ENCODE measurements at regions not wholly inside any gene's neighbourhood (a gene's known extent, or its start where the extent isn't known, plus 50 kb on each side); places are given as distances from the start of the nearest gene placed in this dataset.

- H3K4me1 ChIP-seq (ENCODE audit: control insufficient read depth, insufficient read depth, low read length) = peaks cover 3% of the 10 kb centered on the region
- no peak overlapping the region for H3K9ac ChIP-seq (ENCODE audit: low read length)
- no peaks in the 10 kb centered on the region for H3K36me3 ChIP-seq (ENCODE audit: control insufficient read depth, insufficient read depth, low read length)
Observed at GRCh38 chr20:53699085-53699674, 105.5 kb upstream of the ZNF217 start.

GRCh38 chr20:53698371-53698978 is 104.8 kb upstream of the ZNF217 start:
- H3K4me1 ChIP-seq (ENCODE audit: control insufficient read depth, insufficient read depth, low read length) = peaks cover 3% of the 10 kb centered on the region
- no peaks in the 10 kb centered on the region for H3K36me3 ChIP-seq (ENCODE audit: control insufficient read depth, insufficient read depth, low read length)
- no peaks in the 10 kb centered on the region for H3K27me3 ChIP-seq (ENCODE audit: control insufficient read depth, insufficient read depth, low read length)
- H3K9ac ChIP-seq (ENCODE audit: low read length) = no peak overlapping the region
- H3K9me3 ChIP-seq (ENCODE audit: control insufficient read depth, low read length) = no peaks in the 10 kb centered on the region
- no peak overlapping the region for H3K4me3 ChIP-seq (ENCODE audit: low read length)

More at GRCh38 chr20:53699085-53699674, 105.5 kb upstream of the ZNF217 start:
- Histone ChIP-seq H3K9me3 (ENCODE audit: control insufficient read depth, low read length) (no peaks in the 10 kb centered on the region), H3K27me3 (ENCODE audit: control insufficient read depth, insufficient read depth, low read length) (no peaks in the 10 kb centered on the region), H3K4me3 (ENCODE audit: low read length) (no peak overlapping the region)

- H3K4me3 ChIP-seq (ENCODE audit: low read length) = no peak overlapping the region
- no peak overlapping the region for H3K9ac ChIP-seq (ENCODE audit: low read length)
- H3K9me3 ChIP-seq (ENCODE audit: control insufficient read depth, low read length) = no peaks in the 10 kb centered on the region
- H3K27me3 ChIP-seq (ENCODE audit: control insufficient read depth, insufficient read depth, low read length) = no peaks in the 10 kb centered on the region
- peaks cover 8% of the 10 kb centered on the region for H3K4me1 ChIP-seq (ENCODE audit: control insufficient read depth, insufficient read depth, low read length)
- no peaks in the 10 kb centered on the region for H3K36me3 ChIP-seq (ENCODE audit: control insufficient read depth, insufficient read depth, low read length)
Observed at GRCh38 chr20:53695797-53696527, 102.3 kb upstream of the ZNF217 start.

- no peaks in the 10 kb centered on the region for H3K27me3 ChIP-seq (ENCODE audit: control insufficient read depth, insufficient read depth, low read length)
- H3K9ac ChIP-seq (ENCODE audit: low read length) = no peak overlapping the region
- H3K4me1 ChIP-seq (ENCODE audit: control insufficient read depth, insufficient read depth, low read length) = peaks cover 8% of the 10 kb centered on the region
- H3K4me3 ChIP-seq (ENCODE audit: low read length) = no peak overlapping the region
- H3K9me3 ChIP-seq (ENCODE audit: control insufficient read depth, low read length) = no peaks in the 10 kb centered on the region
- no peaks in the 10 kb centered on the region for H3K36me3 ChIP-seq (ENCODE audit: control insufficient read depth, insufficient read depth, low read length)
Observed at GRCh38 chr20:53693262-53693871, 99.7 kb upstream of the ZNF217 start.

- H3K9ac ChIP-seq (ENCODE audit: low read length) = no peak overlapping the region
- H3K4me1 ChIP-seq (ENCODE audit: control insufficient read depth, insufficient read depth, low read length) = peaks cover 8% of the 10 kb centered on the region
- no peaks in the 10 kb centered on the region for H3K27me3 ChIP-seq (ENCODE audit: control insufficient read depth, insufficient read depth, low read length)
- H3K4me3 ChIP-seq (ENCODE audit: low read length) = no peak overlapping the region
- H3K9me3 ChIP-seq (ENCODE audit: control insufficient read depth, low read length) = no peaks in the 10 kb centered on the region
- H3K36me3 ChIP-seq (ENCODE audit: control insufficient read depth, insufficient read depth, low read length) = no peaks in the 10 kb centered on the region
Observed at GRCh38 chr20:53692465-53693067, 98.9 kb upstream of the ZNF217 start.

GRCh38 chr20:53691811-53692192 is 98.2 kb upstream of the ZNF217 start:
- Histone ChIP-seq H3K9me3 (ENCODE audit: control insufficient read depth, low read length) (no peaks in the 10 kb centered on the region), H3K4me1 (ENCODE audit: control insufficient read depth, insufficient read depth, low read length) (peaks cover 8% of the 10 kb centered on the region), H3K36me3 (ENCODE audit: control insufficient read depth, insufficient read depth, low read length) (no peaks in the 10 kb centered on the region), H3K9ac (ENCODE audit: low read length) (no peak overlapping the region), H3K4me3 (ENCODE audit: low read length) (no peak overlapping the region), H3K27me3 (ENCODE audit: control insufficient read depth, insufficient read depth, low read length) (no peaks in the 10 kb centered on the region)

GRCh38 chr20:53691060-53691810 is 97.6 kb upstream of the ZNF217 start:
- H3K36me3 ChIP-seq (ENCODE audit: control insufficient read depth, insufficient read depth, low read length) = no peaks in the 10 kb centered on the region
- no peak overlapping the region for H3K4me3 ChIP-seq (ENCODE audit: low read length)
- no peaks in the 10 kb centered on the region for H3K9me3 ChIP-seq (ENCODE audit: control insufficient read depth, low read length)
- no peaks in the 10 kb centered on the region for H3K27me3 ChIP-seq (ENCODE audit: control insufficient read depth, insufficient read depth, low read length)
- no peak overlapping the region for H3K9ac ChIP-seq (ENCODE audit: low read length)
- peaks cover 8% of the 10 kb centered on the region for H3K4me1 ChIP-seq (ENCODE audit: control insufficient read depth, insufficient read depth, low read length)

GRCh38 chr20:53688085-53688484 is 94.4 kb upstream of the ZNF217 start:
- H3K4me3 ChIP-seq (ENCODE audit: low read length) = no peak overlapping the region
- no peak overlapping the region for H3K9ac ChIP-seq (ENCODE audit: low read length)
- H3K27me3 ChIP-seq (ENCODE audit: control insufficient read depth, insufficient read depth, low read length) = no peaks in the 10 kb centered on the region
- no peaks in the 10 kb centered on the region for H3K36me3 ChIP-seq (ENCODE audit: control insufficient read depth, insufficient read depth, low read length)
- H3K9me3 ChIP-seq (ENCODE audit: control insufficient read depth, low read length) = no peaks in the 10 kb centered on the region
- H3K4me1 ChIP-seq (ENCODE audit: control insufficient read depth, insufficient read depth, low read length) = peaks cover 5% of the 10 kb centered on the region

- Histone ChIP-seq H3K4me3 (ENCODE audit: low read length) (no peak overlapping the region), H3K4me1 (ENCODE audit: control insufficient read depth, insufficient read depth, low read length) (peaks cover 4% of the 10 kb centered on the region), H3K27me3 (ENCODE audit: control insufficient read depth, insufficient read depth, low read length) (no peaks in the 10 kb centered on the region), H3K9me3 (ENCODE audit: control insufficient read depth, low read length) (no peaks in the 10 kb centered on the region), H3K36me3 (ENCODE audit: control insufficient read depth, insufficient read depth, low read length) (no peaks in the 10 kb centered on the region), H3K9ac (ENCODE audit: low read length) (no peak overlapping the region)
Observed at GRCh38 chr20:53685070-53685595, 91.5 kb upstream of the ZNF217 start.

- no peaks in the 10 kb centered on the region for H3K9me3 ChIP-seq (ENCODE audit: control insufficient read depth, low read length)
- H3K4me1 ChIP-seq (ENCODE audit: control insufficient read depth, insufficient read depth, low read length) = peaks cover 19% of the 10 kb centered on the region
- H3K27me3 ChIP-seq (ENCODE audit: control insufficient read depth, insufficient read depth, low read length) = no peaks in the 10 kb centered on the region
- no peak overlapping the region for H3K9ac ChIP-seq (ENCODE audit: low read length)
- H3K36me3 ChIP-seq (ENCODE audit: control insufficient read depth, insufficient read depth, low read length) = no peaks in the 10 kb centered on the region
- H3K4me3 ChIP-seq (ENCODE audit: low read length) = no peak overlapping the region
Observed at GRCh38 chr20:53683506-53683905, 89.9 kb upstream of the ZNF217 start.
